ENCODE measurements at regions not wholly inside any gene's neighbourhood (a gene's known extent, or its start where the extent isn't known, plus 50 kb on each side); places are given as distances from the start of the nearest gene placed in this dataset.
"Not testable (repeated sequence)": the region's sequence is repeated elsewhere in the genome, so short reads cannot be mapped to it uniquely, and the experiment has no call there.

DNA sequence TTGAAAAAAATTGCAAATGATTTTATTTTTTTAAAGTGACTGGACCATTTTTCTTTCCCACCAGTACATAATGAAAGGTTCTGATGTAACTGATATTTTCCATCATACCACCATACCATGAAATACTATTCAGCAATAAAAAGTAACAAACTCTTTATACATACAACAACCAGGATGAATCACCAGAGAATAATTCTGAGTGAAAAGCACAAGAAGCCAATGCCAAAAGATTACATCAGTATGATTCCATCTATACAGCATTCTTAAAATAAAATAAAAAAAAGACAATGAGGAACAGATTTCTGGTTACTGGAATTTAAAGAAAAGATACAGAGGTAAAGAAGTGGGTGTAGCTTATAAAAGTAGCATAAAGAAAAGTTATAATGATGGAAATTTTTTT is 423.7 kb upstream of the ST8SIA4 start:
- DNase-seq, result no peak

DNA sequence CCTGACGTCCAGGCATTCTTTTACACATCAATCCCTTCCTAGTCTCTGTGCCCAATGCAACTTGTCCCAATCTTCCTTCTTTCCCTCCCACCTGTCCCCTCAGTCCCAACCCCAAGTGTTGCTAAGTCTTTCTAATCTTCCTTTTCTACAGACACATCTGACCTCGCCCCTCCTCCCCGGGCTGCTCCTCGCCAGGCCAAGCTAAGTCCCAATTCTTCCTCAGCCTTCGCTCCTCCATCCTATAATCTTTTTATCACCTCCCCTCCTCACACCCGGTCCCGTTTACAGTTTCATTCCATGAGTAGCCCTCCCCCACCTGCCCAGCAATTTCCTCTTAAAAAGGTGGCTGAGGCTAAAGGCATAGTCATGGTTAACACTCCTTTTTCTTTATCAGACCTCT is 413.3 kb upstream of the ST8SIA4 start:
- not testable (repeated sequence) for DNase-seq

DNA sequence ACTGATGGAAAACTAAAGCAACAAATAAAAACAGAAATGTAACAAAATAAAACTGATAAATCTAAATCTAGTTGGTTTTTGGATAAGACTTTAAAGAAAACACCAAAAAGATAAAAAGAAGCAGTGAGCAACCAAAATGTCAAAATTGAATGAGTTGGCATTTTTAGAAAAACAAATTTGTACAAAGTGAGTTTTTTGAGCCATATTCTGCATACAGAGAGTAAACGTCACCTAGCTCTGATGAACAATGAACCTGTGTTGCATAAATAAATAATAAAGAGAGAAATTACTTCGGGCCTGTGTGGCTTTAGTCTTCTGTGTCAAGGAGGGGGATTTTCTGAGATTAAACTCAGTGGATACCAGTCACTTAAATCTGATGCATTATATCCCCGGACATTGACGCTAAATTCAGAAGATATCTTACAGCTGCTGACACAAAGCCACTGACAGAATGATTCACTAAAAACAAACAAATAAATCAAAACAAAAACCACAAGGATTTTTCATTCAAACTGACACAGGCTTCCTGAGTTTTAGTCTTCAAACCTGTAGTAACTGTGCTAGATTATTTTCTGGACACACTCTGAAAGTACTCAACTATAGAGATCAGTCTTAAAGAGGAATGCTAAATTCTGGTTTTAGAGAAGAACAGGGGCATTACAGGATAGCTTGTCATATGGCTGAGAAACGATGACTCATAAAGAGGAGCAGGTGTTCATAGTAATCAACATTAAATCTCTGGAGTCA is 403.5 kb upstream of the ST8SIA4 start:
- no peak for DNase-seq

DNA sequence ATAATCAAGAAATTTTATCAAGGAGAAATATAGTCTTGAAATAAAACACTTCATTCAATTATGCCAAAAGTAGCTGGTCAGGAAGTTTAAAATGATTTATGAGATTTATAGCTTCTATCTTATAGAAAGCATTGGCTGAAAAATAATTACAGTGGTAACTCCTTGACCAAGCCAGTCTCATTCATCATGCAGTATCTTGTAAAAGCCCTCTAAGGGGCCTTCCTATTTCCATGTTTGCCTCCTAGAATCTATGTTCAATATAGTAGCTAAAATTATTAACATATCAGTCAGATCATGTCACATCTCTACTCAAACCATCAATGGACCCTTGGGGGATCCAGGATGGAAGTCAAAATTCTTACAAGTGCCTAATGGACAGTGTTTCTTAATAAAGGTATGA is 393.4 kb upstream of the ST8SIA4 start:
- no peak for DNase-seq

DNA sequence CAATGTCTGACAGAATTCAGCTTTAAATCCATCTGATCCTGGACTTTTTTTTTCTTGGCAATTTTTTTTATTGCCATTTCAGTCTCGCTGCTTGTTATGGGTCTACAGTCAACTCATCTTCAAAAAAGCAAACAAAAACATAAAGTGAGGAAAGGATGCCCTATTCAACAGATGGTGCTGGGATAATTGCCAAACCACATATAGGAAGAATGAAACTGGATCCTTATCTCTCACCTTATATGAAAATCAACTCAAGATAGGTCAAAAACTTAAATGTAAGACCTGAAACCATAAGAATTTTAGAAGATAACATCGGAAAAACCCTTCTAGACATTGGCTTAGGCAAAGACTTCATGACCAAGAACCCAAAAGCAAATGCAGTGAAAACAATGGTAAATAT is 389.1 kb upstream of the ST8SIA4 start:
- DNase-seq, result no peak

DNA sequence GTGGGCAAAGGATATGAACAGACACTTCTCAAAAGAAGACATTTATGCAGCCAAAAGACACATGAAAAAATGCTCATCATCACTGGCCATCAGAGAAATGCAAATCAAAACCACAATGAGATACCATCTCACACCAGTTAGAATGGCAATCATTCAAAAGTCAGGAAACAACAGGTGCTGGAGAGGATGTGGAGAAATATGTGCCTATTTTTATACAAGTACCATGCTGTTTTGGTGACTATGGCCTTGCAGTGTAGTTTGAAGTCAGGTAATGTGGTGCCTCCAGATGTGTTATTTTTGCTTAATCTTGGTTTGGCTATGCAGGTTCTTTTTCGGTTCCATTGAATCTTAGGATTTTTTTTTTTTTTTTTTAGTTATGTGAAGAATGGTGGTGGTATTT is 387.7 kb upstream of the ST8SIA4 start:
- not testable (repeated sequence) for DNase-seq

DNA sequence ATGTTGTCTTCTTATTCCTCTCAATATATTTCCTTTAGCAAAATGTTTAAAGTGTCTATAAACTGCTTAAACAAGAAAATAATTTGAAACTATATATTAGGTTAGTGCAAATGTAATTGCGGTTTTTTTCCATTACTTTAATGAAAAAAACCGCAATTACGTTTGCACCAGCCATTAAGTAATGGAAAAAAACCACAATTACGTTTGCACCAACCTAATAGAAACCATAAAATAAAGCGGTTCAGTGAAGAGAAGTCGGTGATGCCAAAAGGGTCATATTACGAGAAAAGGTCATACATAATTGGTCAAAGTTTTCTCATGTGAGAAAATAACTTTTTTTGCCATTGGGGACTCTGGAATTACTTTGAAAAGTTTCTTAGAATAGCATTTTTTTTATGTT is 385.6 kb upstream of the ST8SIA4 start:
- DNase-seq, result no peak

DNA sequence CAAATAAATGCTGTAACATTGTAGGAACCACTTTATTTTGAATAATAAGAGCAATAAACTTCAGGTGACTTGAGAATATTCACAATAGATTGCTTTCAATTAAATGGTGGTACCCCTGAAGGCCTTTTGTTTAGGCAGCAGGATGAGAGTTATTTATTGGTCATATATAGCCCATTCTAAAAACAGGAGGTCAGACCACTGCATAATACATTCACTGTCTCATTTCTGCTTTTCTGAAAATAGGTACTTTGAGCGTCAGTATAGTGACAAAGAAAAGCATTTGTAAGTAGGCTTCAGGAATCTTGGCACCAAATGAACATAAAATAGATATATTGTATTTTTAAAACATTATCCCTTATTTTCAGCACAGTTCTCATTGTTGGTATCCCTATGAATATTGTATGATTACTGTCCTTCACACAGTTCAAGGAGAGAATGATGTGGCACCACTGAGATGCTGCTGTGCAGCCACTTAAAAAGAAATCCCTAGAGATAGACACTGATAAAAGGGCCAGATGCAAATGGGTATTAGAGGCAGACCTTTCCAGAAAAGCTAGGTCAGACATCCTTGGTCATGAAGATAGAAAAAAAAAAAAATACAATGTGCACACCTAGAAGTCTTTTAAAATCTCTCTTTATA is 381.8 kb upstream of the ST8SIA4 start:
- no peak for DNase-seq

DNA sequence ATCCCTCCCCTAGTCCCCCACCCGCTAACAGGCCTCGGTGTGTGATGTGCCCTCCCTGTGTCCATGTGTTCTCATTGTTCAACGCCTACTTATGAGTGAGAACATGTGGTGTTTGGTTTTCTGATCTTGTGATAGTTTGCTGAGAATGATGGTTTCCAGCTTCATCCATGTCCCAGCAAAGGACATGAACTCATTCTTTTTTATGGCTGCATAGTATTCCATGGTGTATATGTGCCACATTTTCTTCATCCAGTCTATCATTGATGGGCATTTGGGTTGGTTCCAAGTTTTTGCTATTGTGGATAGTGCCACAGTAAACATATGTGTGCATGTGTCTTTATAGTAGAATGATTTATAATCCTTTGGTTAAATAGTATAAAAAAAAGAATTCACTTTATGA is 380.9 kb upstream of the ST8SIA4 start:
- DNase-seq, result not testable (repeated sequence)

DNA sequence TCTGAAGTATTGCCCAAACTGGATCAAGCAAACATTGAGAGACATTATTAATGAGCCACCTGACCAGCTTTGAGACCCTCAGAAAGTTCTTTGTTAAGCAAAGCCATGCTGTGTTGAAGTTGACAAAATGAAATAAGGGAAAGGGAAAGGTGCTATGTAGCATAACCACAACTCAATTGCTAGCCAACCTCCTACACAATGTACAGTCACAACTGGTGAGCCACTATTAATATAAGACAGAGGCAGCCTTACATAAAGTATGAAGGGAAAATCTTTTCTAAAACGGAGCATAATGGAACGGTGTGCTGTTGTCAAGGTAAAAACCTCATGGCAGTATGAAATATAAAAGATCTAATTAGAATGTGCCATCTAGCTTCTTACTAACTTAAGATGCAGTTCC is 375.8 kb upstream of the ST8SIA4 start:
- no peak for DNase-seq

DNA sequence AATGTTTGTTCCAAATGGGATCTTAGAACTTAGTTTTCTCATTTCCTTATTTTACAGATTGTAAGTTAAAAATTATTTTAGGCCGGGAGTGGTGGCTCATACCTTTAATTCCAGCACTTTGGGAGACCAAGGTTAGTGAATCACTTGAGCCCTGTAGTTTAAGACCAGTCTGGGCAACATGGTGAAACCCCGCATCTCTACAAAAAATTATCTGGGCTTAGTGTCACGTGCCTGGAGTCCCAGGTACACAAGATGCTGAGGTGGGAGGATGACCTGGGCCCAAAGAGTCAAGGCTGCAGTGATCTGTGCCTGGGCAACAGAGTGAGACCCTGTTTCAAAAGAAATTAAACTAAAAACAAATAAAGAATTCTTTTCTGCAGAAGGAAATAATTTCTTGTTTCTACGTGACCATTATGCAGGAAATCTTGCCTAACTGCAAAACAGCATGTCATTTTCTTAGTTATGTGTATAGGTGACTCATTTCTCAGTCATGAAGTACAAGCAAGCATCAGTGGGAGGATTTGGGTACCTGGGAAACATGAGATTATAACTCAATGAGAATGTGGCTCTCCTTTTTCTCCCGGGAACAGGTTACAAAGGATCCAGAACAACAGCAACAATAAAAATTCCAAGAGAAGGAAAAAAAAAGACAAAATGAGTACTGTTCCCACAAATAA is 375.1 kb upstream of the ST8SIA4 start:
- DNase-seq, result no peak

DNA sequence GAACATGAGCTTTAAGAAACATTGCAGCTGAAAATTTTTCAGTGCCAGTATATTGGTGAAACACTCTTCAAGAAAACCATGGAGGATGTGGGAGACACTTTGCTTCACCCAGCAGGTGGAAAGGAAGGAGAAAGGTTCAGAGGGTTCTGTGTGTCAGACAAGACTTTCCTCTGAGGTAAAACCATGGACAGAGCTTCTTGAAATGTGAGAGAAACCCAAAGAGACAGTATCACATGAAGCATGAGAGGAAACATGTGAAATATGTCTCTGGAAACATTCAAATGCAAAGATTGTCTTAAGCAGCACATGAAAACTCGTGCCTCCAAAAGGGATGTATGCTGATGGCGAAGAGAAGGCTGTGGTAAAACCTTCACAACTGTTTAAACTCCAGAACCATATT is 368.9 kb upstream of the ST8SIA4 start:
- DNase-seq, result no peak

DNA sequence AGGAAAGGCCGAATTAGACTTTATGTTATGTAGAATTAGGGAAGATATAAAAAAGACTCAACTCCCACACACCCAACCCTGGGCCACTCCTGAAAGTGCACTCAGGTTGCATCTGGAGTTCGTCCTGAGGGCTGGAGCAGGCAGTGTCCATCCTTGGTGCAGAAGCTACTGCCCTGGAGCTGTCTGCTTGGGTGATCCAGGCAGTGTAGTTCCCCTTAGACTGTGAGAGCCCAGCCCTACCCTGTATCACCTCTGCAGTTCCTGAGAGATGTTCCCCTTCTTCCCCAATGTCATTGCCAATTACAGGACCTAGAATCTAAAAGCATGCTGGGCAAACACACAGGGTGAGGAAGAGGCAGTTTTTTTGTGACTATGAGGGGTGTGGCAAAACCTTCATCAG is 368.3 kb upstream of the ST8SIA4 start:
- DNase-seq, result no peak

DNA sequence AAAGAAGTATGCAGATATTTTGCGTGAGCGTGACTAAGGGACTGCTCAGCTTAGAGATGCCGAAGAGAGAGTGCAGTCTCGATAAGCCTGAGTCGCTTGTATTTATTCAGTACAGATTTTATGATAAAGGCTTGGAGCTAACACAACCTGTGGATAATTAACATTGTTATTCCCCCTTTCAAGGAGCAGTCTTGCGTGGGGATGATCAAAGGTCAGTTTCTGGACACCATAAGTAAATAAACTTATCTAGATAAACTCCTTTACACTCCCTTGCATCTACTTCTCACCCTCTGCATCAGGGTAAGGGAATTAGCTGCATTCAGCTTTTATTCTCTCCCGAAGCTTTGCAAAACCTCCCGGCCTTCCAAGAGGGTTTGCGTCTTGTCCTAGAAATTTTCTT is 357.8 kb upstream of the ST8SIA4 start:
- DNase-seq, result no peak

DNA sequence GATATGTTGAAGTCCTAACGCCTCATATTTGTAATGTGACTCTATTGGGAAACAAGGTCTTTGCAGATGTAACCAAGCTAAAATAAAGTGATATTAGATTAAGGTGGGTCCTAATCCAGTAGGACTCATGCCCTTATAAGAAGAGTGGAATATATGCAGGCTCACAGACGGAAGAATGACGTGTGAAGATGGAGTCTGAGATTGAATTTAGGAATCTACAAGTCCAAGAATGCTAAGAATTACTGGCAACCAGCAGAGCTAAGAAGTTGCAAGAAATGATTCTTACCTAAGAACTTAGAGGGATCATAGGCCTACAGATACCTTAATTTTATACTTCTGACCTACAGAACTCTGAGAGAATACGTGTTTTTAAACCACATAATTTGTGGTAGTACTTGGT is 350.0 kb upstream of the ST8SIA4 start:
- no peak for DNase-seq

DNA sequence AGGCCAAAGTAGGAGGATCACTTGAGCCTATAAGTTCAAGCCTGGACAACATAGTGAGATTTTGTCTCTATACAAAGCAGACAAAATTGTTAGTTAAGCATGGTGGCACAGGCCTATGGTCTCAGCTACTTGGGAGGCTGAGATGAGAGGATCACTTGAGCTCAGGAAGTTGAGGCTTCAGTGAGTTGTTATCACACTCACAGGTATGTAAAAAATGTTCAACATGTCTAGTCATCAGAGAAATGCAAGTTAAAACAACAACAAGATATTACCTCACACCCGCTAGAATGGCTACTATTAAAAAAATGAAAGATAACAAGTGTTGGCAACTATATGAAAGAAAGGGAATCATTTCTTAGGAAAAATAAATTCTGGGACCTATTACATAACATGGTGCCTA is 341.5 kb upstream of the ST8SIA4 start:
- DNase-seq, result no peak

DNA sequence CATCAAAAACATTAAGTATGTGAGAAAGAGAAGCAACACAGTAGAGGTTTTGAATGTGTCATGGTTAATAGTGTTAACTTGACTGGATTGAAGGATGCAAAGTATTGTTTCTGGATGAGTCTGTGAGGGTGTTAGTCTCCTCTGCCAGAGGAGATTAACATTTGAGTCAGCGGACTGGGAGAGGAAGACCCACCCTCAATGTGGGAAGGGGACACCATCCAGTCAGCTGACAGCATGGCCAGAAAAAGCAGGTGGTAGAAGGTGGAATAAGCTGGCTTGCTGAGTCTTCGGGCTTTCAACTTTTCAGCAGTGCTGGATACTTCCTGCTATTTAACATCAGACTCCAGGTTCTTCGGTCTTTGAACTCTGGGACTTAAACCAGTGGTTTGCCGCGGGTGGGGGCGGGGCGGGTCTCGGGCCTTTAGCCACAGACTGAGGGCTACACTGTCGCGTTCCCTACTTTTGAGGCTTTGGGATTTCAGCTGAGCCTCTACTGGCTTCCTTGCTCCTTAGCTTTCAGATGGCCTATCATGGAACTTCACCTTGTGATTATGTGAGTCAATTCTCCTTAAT is 309.9 kb upstream of the ST8SIA4 start:
- DNase-seq, result no peak

DNA sequence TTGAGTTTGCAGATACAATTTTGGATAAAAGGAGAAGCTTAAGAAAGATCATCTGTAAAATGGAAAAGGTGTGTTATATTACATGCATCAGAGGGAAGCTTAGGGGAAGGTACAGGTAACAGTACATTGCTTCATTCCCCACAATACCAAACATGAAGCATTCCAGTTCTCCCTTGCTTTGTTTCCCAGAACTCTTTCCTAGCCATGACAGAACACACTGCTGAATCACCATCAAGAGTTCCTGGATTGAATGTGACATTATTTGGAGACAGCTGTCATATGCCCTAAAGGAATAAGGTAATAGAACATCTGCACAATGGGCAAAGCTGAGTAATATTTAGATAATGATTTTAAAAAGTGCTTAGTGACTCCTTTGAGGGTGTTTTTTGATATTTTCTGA is 303.5 kb upstream of the ST8SIA4 start:
- DNase-seq, result no peak

DNA sequence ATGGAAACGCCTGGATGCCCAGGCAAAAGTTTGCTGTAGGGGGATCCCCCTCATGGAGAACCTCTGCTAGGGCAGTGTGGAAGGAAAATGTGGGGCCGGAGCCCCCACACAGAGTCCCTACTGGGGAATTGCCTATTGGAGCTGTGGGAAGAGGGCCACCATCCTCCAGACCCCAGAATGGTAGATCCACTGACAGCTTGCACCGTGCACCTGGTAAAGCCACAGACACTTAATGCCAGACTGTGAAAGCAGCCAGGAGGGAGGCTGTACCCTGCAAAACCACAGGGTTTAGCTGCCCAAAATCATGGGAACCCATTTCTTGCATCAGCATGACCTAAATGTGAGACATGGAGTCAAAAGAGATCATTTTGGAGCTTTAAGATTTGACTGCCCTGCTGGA is 302.0 kb upstream of the ST8SIA4 start:
- not testable (repeated sequence) for DNase-seq

DNA sequence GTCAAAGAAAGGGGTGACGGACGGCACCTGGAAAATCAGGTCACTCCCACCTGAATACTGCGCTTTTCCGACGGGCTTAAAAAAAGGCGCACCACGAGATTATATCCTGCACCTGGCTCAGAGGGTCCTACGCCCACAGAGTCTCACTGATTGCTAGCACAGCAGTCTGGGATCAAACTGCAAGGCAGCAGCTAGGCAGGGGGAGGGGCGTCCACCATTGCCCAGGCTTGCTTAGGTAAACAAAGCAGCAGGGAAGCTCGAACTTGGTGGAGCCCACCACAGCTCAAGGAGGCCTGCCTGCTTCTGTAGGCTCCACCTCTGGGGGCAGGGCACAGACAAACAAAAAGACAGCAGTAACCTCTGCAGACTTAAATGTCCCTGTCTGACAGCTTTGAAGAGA is 277.3 kb upstream of the ST8SIA4 start:
- DNase-seq, result not testable (repeated sequence)

DNA sequence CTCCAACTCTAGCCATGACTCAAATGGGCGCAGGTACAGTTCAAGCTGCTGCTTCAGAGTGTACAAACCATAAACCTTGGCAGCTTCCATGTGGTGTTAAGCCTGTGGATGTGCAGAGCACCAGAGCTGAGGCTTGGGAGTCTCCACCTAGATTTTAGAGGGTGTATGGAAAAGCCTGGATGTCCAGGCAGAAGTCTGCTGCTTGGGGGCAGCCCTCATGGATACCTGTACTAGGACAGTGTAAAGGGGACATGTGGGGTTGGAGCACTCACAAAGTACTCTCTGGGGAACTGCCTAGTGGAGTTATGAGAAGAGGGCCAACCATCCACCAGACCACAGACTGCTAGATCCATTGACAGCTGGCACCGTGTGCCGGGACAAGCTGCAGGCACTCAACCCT is 273.5 kb upstream of the ST8SIA4 start:
- no peak for DNase-seq

DNA sequence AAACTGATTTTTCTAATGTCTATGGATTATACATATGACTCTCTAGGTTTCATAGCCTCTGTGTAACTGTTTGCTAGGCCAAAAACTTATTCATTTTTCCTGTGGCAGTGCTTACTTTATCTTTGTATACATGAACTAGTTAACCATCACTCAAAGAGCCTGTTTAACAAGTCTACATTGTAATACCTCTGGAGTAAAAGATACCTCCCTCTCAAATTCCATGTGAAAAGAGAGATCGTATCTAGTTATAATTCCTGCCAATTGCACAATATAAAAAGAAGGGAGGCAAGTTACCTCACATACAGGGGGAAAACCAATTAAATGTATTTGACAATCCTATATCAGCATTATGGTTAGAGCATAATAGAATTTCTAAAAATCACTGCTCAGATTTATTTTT is 271.9 kb upstream of the ST8SIA4 start:
- no peak for DNase-seq

DNA sequence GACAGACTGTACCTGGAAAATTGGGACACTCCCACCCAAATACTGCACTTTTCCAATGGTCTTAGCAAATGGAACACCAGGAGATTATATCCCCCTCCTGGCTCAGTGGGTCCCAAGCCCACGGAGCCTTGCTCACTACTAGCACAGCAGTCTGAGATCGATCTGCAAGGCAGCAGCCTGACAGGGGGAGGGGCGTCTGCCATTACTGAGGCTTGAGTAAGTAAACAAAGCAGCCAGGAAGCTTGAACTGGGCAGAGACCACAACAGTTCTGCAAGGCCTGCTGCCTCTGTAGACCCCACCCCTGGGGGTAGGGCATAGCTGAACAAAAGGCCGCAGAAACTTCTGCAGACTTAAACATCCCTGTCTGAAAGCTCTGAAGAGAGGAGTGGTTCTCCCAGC is 260.0 kb upstream of the ST8SIA4 start:
- no peak for DNase-seq

DNA sequence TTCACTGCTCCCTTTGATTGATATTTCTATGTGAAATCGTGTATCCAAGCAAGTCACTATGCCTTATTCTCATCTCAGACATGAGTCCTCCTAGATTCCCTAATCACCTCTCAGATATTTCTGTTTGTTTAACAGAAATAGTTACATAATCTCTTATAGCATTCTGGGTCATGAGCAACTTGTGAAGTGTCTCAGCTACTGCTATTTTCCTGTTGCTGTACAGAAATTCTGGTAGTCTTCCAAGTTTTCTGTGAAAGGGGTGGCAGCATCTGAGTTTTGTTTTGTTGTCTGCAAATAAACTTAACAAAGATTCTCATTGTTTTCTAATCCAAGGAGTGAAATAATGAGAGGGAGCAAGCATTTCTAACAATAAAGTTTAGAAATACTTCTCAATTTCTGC is 256.9 kb upstream of the ST8SIA4 start:
- no peak for DNase-seq
